HG03060 (cell line): ENCODE measurements at regions not wholly inside any gene's neighbourhood (a gene's known extent, or its start where the extent isn't known, plus 50 kb on each side); places are given as distances from the start of the nearest gene placed in this dataset.

ENCODE experiments used
- ATAC-seq: cut with Tn5 transposase; IDR thresholded peaks from one replicate; pipeline ENCODE4 v1.9.1; 2021; ENCODE audit warnings: low read depth, moderate number of reproducible peaks; ENCODE audit not compliant: unreplicated experiment

DNA sequence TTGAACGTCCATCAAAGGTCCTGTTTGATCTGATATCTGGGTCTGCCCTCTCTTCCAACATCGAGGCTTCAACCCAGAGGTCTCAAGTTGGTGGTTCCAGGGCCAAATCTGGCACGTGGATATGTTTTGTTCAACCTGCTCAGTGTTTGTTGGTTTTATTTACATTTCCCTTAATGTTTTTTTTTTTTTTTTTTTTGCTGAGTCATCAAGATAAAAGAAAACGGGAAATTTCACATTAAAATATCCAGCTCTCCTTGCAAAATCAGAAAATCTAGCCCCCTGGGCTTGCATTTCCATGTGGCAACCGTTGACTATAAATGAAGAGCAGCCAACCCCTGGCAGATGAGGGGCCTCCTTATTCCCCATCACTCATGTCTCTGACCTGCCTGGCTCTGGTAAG, 765.6 kb upstream of the TBX3 start:
- ATAC-seq, result no peak

DNA sequence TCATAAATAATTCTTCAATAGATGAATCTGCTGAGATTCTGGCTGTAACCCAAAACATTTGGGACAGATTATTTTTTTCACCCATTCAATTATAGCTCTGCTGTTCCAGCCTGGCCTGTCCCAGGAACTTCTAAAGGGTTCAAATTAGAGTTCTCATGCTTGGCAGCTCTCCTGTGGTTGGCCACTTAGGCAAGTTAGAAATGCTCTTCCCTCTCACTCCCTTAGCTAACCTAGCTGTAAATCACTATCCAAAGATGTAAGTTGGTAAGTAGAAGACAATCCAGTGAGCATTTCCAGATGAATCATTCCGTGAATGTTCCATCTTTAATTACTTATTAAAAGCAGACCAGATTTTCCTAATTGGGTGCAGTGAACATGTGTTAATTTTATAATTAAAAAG, 760.4 kb upstream of the TBX3 start:
- ATAC-seq, result no peak

DNA sequence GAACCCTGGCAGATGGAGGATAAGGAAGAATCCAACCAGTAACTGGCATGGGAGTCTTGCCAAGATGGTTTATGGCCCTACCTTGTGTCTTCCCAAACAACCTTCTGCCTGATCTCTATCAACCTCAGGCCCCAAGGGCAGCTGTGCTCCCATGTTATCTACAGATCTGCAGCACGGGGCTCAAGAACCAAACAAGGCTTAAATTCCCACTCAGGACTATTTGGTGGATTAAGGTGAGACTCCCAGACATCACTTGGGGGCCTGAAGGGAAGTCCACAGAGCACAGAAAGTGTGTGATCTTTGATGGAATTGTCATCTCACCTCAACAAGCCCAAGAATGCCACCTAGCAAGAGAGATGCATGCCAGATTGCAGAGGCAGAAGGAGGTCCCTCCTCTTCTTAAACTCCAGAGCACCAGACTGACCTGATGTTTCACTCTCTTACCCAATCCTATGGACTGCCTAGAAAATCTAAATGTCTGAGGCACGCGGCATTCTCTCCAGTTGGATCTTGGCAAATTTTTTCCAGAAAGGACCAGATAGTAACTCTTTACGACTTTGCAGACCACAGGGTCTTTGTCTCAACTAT, 759.5 kb upstream of the TBX3 start:
- no peak for ATAC-seq

DNA sequence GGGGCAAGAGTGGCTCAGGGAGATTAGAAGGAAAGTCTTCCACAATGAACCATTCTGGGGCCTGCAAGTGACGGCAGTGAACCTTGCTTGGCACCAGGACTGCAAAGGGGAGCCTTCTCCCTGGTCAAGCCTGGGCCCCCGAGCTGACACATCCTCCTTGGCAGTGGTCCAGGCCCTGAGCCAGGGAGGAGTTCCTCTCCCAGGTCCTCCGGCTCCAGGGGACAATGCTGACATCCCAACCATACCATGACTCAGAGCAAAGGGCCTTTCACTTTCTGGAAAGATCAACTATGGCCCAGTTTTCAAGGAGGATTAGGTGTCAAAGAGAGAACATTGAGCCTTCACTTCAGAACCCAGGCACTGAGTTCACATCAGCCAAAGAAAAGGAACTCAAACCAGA, 756.5 kb upstream of the TBX3 start:
- no peak for ATAC-seq

DNA sequence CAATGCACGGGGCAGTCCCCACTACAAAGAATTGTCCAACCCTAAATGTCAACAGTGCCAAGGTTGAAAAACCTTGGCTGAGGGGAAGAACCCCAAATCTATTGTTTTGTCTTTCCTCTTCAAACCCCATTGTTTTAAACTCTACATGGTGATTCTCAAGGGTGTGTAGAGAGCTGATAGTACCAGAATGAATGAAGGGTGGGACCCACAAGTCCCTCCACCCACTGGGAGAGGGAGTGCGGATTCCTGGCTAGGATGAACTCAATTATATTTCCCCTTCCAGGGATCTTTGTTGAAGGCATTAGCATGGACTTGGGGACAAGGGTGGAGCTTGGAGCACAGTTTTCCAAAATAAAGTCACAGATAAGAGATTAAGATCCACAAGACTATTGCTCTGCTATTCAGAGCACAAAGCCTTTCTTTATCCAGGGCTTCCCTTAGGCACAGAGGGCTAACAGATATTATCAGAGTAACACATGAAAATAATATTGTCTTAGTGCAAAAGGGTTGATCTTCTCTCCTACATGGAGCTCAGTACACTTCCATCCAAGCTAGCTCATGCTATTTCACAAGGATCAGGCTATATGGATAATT, 755.1 kb upstream of the TBX3 start:
- no peak for ATAC-seq

DNA sequence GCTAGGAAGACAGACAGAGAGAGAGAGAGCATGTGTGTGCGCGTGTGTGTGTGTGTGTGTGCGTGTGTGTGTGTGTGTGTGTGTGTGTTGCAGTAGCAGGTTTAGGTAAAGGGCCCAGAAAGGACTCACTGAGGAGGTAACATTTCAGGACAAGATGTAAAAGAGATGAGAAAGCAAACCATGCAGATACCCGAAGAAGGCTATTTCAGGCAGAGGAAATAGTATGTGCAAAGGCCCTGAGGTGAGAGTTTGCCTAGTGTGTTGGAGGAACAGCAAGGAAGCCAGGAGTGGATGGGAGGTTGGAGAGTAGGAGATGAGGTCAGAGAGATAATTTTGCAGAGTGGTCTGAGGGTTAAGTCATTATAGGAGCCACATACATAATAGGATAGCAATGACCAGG, 754.3 kb upstream of the TBX3 start:
- ATAC-seq, result no peak

DNA sequence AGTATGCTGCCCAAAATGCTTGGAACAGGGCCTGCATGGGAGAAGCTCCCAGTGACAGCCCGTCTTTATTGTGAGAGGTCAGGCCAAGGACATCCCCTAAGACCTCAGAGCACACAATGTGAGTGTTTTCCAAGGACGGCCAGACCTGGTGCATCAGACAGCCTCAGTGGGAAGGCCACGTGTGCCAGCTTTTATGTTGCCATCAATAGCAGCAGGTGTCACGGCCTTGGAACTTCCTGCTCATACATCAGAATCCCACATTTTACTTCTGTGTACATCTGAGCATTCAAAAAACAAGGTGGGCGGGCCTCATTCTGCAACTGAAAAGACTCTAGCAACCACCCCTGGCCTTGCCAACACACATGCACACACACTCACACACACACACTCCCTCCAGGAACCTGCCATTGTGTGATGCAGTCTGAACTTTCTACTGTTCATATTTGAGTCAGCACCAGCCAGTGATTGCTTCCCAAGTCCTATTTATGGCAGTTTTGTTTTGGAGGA, 753.1 kb upstream of the TBX3 start:
- no peak for ATAC-seq

DNA sequence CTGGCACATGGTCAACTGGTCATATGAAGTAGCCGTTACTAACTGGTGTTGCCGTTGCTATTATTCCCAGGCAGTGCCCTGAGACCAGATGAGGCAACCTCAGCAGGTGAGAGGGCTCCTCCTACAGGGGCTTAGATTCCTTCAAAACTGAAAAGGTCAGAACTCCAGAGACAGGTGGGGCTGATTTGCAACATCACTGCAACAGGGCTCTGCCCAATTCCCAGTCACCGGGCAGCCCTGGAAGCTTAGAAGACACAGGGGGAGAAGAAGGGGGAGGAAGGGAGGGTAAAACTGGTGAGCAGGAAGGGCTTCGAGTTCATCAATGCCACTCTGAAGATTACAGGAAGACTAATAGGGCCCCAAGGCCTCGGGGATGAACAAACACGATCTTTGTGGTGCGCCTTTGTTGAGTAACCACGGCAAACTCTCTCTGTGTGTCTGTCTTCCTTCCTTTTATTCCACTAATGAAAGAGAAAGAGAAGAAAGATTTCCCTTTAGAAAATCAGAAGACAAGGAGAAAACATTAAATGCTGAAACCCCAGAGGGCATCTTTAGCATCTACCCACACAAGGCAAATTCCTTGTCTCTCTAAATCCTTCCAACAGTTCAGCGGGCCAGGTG, 749.1 kb upstream of the TBX3 start:
- ATAC-seq, result no peak

DNA sequence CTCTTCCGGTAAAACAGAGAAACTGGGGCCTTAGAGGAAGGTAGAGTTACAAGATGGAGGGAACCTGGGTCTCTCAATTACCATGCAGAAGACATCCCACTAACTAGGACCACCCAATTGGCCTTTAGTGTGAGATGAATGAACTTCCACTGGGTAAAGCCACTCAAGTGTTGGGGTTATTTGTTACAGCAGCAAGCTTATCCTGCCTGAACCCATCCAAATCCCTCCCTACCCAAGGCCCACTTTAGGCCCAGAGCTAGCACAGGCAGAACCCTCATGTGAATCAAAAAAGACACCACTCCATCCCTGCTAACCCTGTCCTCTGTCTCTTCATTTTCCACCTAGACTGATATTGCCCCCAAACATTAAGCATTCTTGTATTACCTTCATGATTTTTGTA, 746.7 kb upstream of the TBX3 start:
- ATAC-seq, result no peak

DNA sequence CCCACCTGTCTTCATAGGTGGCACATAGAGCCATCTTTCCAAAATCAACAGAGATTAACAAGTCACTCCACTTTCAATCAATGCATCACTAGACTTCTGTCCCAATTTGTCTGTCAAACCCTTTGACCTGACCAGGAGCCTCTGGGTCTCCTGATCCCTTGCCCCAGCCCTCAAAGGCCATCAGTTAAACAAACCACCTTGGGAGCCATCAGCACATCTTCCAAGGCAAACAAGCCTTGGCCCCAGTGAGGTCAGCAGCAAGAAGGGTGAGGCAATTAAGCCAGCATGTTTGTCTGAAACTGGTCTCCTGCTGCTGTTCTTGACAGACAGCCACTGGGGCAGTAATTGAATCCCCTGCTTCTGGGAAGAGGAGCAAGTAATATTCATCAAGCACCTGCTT, 742.8 kb upstream of the TBX3 start:
- ATAC-seq, result no peak

DNA sequence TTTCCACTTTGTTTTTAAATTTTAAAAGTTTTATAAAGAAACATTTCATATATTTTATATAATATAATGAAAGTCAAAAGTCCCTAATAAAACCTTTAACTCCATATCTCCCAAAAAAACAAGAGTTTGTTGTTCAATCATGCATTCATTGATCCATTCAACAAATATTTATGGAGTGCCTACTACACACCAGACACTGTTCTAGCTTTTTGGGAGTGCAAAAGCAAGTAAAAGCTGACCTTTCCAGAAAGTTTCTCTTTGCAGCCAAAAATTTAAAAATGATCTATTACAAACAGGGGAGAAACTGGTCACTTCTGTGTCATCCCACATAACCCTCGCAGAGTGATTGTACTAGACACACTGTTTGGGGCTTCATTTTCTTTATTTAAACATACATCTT, 740.0 kb upstream of the TBX3 start:
- ATAC-seq, result no peak

DNA sequence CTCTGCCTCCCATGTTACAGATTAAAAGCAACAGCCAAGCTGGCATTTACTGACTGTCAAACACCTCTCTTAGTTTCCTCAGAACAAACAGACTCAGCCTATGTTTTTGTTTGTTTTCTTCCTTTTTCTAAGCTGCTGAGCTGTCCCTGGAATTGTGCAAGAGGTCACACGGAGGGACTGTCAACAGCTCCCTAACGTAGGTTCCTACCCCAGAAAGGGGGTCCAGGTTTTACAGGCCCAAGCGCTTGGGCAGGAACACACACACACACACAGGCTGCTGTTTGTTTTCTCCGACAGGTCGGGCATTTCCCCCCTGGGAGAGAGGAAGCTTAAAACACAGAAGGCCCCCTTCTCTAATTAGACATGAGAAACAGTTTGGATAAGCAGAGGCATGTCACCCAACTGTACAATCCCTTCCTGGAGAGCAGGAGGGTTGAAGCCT, 739.6 kb upstream of the TBX3 start:
- ATAC-seq, result no peak

DNA sequence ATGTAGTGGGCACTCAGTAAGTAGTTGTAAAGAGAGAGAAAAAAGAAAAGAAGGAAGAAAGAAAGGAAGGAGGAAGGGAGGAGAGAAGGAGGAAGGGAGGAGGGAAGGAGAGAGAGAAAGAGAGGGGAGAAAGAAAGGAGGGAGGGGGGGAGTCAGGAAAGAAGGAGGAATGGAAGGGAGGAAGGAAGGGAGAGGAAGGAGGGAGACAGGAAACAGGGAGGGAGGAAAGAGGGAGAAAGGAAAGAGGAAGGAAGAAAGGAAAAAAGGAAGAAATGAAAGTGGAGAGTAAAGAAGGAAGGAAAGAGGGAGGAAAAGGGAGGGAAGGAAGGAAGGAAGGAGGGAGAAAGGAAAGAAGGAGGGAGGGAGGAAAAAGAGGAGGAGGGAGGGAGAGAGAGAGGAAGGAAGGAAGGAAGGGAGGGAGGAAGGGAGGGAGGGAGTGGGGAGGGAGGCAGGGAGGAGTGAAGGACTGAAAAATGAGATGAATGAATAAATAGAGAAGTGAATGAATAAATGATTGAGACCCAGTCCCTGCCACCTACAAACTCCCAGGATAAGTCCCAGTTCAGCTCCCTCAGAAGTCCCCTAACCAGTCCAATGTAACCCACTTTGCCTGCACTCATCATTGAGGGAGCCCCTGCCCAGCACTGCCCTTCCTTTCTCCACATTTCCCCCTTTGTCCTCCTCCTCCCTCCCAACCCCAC, 739.0 kb upstream of the TBX3 start:
- ATAC-seq, result no peak

DNA sequence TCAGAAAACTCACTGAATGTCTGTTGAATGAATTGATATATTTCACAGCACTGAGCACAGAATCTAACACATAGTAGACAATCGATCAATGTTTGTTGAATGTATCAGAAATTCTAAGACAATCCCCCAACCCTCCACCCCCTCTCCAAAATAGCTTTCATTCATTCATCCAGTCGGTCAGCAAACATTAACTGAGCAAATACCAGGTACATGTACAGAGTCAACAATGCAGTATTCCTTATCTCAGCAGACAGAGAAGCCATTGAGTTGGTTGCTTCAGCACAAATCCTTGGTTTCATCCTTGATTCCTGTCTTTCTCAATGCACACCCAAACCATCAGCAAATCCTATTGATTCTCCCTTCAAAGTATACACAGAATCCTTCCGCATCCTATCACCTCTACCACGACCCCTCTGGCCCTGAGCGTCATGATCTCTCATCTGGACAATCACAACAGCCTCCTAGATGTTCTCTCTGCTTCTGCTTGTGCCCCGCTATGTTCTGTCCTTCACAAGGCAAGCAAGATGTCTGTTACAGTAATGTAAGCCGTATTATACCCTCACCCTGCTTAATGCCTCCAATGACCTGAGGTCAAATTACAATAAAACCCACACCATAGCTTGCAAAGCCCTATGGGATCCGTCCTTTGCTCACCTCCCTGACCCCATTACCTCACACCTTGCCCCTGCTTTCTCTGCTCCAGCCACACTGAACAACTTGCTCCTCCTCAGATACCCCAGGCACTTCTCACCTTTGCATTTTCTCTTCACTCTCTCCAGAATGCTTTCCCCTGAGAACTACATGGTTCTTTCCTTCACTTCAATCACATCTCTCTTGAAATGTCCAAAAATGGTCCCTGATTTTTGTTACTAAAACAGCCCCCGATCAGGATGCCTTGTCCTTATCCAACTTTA, 738.1 kb upstream of the TBX3 start:
- no peak for ATAC-seq

DNA sequence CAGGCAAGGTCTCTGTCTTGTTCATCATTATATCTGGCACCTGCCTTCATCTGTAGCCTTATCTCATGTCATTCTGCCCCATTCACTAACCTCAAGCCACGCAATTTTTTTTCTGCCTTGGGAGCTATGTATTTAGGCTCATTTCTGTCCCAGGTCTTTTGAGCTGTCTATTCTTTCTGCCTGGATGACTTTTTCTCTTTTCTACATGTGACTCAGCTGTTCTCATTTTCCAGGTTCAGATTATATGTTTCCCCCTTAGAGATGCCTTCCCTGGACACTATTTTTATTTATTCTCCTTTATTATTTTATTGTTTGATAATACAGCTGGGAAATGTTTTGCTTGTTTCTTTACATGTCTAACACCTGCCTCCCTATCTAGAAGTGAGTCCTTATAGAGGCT, 737.4 kb upstream of the TBX3 start:
- ATAC-seq, result no peak

DNA sequence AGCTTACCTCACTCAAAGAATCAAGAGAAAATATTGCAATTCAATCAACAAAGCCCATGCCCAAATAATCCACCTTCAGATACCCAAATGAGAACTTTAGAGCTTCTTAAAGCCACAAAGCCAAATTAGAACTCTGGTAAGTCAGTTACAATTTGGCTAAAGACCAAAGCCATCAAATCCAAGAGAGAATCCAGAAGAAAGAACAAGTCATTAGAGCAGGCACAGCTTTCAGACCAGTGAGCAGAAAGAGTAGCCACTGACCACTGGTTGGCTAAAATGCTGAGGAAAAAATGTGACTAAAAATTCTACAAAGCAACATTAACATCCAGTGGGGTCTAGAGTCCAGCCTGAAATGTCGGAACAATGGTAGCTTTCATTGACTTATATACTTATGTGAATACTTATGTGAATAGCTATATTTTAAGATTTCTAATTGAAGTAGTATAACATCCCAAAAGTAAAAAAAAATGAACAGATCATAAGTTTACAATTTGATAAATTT, 735.2 kb upstream of the TBX3 start:
- no peak for ATAC-seq

DNA sequence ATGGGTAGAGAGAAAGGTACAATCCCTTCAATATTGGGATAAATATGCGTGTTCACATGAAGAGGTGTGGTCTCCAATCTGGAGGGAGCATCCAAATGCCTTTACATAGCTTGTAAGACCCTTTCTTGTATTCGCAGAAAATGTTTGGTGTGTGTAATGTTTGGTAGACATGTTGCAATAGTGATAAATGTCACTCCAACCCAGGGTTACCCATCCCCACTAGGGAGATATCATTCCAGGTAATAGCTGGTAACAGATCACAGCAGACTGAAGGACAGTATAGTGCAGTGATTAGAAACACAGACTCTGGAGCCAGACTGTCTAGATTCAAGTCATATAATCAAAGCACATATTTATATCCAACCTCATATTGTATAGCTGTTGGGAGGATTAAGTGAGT, 733.6 kb upstream of the TBX3 start:
- ATAC-seq, result no peak

DNA sequence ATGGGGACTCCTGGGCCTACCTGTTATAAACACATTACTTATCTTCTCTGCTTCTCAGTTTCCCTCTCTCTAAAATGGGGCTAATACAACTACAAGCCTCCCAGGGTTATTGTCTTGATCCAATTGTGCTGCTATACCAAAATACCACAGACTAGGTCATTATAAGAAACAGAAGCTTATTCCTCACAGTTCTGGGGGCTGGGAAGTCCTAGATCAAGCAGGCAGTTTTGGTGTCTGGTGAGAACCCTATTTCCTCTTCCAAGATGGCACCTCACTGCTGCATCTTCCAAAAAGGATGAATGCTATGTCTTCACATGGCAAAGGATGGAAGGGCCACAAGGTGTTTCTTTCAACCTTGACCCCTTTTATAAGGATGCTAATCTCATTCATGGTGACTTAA, 732.9 kb upstream of the TBX3 start:
- no peak for ATAC-seq

DNA sequence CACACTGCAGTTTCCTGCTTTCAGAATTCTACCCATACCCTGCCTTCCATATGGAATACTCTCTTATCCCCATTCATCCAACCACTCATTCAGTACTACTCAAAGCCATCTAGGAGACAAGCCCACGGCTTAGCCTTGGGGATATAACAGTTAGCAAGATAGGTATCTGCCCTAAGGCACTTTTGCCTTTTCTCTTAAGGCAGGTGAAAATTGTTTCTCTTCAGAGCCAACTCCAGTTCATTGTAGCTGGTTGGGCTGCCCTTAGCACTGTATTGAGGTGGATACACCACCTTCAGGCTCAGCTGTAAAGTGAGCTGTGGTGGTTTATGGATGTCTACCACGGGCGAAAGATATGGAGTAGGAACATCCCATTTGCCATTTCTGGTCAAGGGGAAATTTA, 729.7 kb upstream of the TBX3 start:
- no peak for ATAC-seq

DNA sequence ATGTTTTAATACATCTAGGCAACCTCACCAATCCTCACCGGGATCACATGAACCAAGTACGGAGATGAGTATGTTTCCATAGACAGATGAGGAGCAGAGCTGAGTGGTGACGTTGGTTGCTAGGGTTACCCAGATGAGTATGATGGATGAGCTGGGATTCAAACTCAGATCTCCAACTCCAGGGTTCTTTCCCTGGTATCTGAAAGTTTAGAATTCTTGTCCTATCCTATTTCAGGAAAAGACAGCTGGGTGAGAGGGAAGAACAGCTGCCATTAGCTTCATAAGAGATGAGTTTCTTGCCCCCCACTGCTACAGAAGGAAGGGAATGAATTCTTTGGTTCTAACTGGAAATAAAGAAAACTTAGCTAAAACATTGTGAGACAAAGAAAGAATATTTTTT, 728.9 kb upstream of the TBX3 start:
- ATAC-seq, result no peak
